SKM-1 (cell line): ENCODE measurements at regions not wholly inside any gene's neighbourhood (a gene's known extent, or its start where the extent isn't known, plus 50 kb on each side); places are given as distances from the start of the nearest gene placed in this dataset.
"Not testable (repeated sequence)": the region's sequence is repeated elsewhere in the genome, so short reads cannot be mapped to it uniquely, and the experiment has no call there.

Source experiments
- DNase-seq: peaks from one replicate; lab custom pipeline; 2025; ENCODE audit not compliant: unreplicated experiment; lab: John Stamatoyannopoulos, UW

GRCh38 chr16:79377082-79377481, 223.5 kb downstream of the MAF start:
- not testable (repeated sequence) for DNase-seq

- DNase-seq: no peak
Observed at GRCh38 chr16:79375351-79375750, 225.2 kb downstream of the MAF start.

GRCh38 chr16:79372503-79373184, 227.9 kb downstream of the MAF start:
- DNase-seq: no peak

- DNase-seq: no peak
Observed at GRCh38 chr16:79370736-79371135, 229.8 kb downstream of the MAF start.

- DNase-seq: no peak
Observed at GRCh38 chr16:79369796-79370195, 230.7 kb downstream of the MAF start.

- DNase-seq: no peak
Observed at GRCh38 chr16:79367822-79368221, 232.7 kb downstream of the MAF start.

GRCh38 chr16:79366635-79367034, 233.9 kb downstream of the MAF start:
- no peak for DNase-seq

- no peak for DNase-seq
Observed at GRCh38 chr16:79365702-79366101, 234.8 kb downstream of the MAF start.

GRCh38 chr16:79363484-79363883, 237.1 kb downstream of the MAF start:
- DNase-seq: no peak

- DNase-seq: no peak
Observed at GRCh38 chr16:79363035-79363434, 237.5 kb downstream of the MAF start.

GRCh38 chr16:79362300-79362970, 238.1 kb downstream of the MAF start:
- no peak for DNase-seq

- no peak for DNase-seq
Observed at GRCh38 chr16:79361132-79361751, 239.3 kb downstream of the MAF start.

- no peak for DNase-seq
Observed at GRCh38 chr16:79360267-79360666, 240.3 kb downstream of the MAF start.

GRCh38 chr16:79359082-79359481, 241.5 kb downstream of the MAF start:
- DNase-seq: no peak

GRCh38 chr16:79358188-79358587, 242.3 kb downstream of the MAF start:
- DNase-seq: no peak

- no peak for DNase-seq
Observed at GRCh38 chr16:79355600-79356358, 244.8 kb downstream of the MAF start.

GRCh38 chr16:79351927-79352326, 248.6 kb downstream of the MAF start:
- DNase-seq: no peak

- DNase-seq: no peak
Observed at GRCh38 chr16:79349803-79350202, 250.7 kb downstream of the MAF start.

GRCh38 chr16:79348521-79349306, 251.8 kb downstream of the MAF start:
- DNase-seq: no peak

GRCh38 chr16:79347277-79347676, 253.3 kb downstream of the MAF start:
- no peak for DNase-seq

- DNase-seq: no peak
Observed at GRCh38 chr16:79339863-79340262, 260.7 kb downstream of the MAF start.
